ENCODE measurements at regions not wholly inside any gene's neighbourhood (a gene's known extent, or its start where the extent isn't known, plus 50 kb on each side); places are given as distances from the start of the nearest gene placed in this dataset.
"Not testable (repeated sequence)": the region's sequence is repeated elsewhere in the genome, so short reads cannot be mapped to it uniquely, and the experiment has no call there.

DNA sequence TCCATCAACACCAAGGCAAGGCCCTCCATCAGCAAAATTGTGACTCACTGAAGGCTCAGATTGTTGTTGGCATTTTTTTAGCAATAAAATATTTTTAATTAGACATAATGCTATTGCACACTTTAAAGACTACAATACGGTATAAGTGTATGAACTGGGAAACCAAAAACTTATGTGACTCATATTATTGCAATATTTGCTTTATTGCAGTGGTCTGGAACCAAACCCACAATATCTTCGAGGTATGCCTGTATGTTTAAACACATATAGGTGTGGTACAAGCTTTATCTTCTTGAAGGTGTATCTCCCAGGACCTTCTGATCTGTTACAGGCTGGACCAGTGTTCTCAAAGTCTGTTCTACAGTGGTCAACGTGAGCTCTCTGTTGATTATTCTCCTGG is 142.3 kb upstream of the FNDC3A start:
- no peaks in the 10 kb centered on the region for H3K9me3 ChIP-seq
- H3K4me1 ChIP-seq: peaks cover 0 to 6% (median 0%) of the 10 kb centered on the region in 4 donors
- no peak overlapping the region for H3K4me3 ChIP-seq
- no peak for TF ChIP-seq POLR2A (IDR thresholded peaks at IDR 0.05)
- TF ChIP-seq, protein P1, sequence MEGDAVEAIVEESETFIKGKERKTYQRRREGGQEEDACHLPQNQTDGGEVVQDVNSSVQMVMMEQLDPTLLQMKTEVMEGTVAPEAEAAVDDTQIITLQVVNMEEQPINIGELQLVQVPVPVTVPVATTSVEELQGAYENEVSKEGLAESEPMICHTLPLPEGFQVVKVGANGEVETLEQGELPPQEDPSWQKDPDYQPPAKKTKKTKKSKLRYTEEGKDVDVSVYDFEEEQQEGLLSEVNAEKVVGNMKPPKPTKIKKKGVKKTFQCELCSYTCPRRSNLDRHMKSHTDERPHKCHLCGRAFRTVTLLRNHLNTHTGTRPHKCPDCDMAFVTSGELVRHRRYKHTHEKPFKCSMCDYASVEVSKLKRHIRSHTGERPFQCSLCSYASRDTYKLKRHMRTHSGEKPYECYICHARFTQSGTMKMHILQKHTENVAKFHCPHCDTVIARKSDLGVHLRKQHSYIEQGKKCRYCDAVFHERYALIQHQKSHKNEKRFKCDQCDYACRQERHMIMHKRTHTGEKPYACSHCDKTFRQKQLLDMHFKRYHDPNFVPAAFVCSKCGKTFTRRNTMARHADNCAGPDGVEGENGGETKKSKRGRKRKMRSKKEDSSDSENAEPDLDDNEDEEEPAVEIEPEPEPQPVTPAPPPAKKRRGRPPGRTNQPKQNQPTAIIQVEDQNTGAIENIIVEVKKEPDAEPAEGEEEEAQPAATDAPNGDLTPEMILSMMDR (IDR thresholded peaks at IDR 0.05): no peak
- no peaks in the 10 kb centered on the region for H3K27me3 ChIP-seq
- no peaks in the 10 kb centered on the region for H3K36me3 ChIP-seq
- H3K27ac ChIP-seq: no peak overlapping the region
- no peak for DNase-seq

GRCh38 chr13:48835326-48835725 is 140.4 kb upstream of the FNDC3A start:
- not testable (repeated sequence) for H3K9me3 ChIP-seq, H3K36me3 ChIP-seq, H3K27ac ChIP-seq, H3K4me1 ChIP-seq, H3K27me3 ChIP-seq, H3K4me3 ChIP-seq, DNase-seq

DNA sequence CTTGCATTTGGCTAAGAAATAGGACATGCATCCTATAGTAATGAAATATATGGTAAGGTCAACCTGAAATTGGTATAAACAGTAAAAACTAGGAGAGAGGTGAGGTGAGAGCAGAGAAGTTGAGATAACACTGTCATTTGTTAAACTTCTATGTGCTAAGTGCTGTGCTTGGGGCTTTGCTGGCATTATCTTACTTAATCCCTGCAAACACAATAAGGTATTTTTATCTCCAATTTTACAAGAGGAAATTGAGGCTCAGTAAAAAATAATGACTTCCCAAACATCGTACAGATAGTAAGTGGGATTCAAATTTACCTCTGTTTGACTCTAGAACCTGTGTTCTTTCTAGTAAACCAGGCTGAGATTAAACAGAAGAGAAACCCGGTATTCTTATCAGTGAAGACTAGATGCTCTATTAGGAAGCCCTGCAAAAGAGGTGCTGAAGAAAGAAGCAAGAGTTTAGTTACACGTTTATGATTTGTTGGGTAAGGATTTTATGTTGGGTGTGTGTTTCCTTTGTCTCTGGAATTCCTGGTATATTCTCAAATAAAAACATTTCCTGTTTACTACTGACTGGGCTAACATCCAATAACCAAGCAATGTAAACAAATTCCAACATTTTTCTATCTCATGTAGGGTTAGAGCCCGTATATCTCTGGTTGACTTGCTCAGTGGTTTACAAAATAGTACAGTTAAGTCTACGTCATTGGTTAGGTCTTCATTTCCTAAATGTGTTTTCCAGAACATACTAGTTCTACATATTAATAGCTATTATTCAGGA is 137.3 kb upstream of the FNDC3A start:
- Histone ChIP-seq H3K4me1 (no peaks in the 10 kb centered on the region), H3K27ac (no peak overlapping the region), H3K9me3 (no peaks in the 10 kb centered on the region), H3K4me3 (no peak overlapping the region), H3K27me3 (no peaks in the 10 kb centered on the region), H3K36me3 (no peaks in the 10 kb centered on the region)
- no peak for TF ChIP-seq POLR2A (IDR thresholded peaks at IDR 0.05)
- TF ChIP-seq, protein P1 (IDR thresholded peaks at IDR 0.05): no peak
- no peak for DNase-seq

- no peak overlapping the region for H3K27ac ChIP-seq
- DNase-seq: no peak
Measured at GRCh38 chr13:48839171-48839570, 136.5 kb upstream of the FNDC3A start.

GRCh38 chr13:48840366-48840765 is 135.3 kb upstream of the FNDC3A start:
- DNase-seq: no peak
- Histone ChIP-seq H3K4me1 (no peaks in the 10 kb centered on the region), H3K27ac (no peak overlapping the region), H3K9me3 (no peaks in the 10 kb centered on the region), H3K4me3 (no peak overlapping the region), H3K36me3 (no peaks in the 10 kb centered on the region), H3K27me3 (no peaks in the 10 kb centered on the region)
- TF ChIP-seq, protein P1 (IDR thresholded peaks at IDR 0.05): no peak
- no peak for TF ChIP-seq POLR2A (IDR thresholded peaks at IDR 0.05)

More at GRCh38 chr13:48839171-48839570, 136.5 kb upstream of the FNDC3A start:
- Histone ChIP-seq H3K4me1 (no peaks in the 10 kb centered on the region), H3K9me3 (no peaks in the 10 kb centered on the region), H3K4me3 (no peak overlapping the region), H3K27me3 (no peaks in the 10 kb centered on the region), H3K36me3 (no peaks in the 10 kb centered on the region)
- no peak for TF ChIP-seq POLR2A (IDR thresholded peaks at IDR 0.05)
- TF ChIP-seq, protein P1 (IDR thresholded peaks at IDR 0.05): no peak

DNA sequence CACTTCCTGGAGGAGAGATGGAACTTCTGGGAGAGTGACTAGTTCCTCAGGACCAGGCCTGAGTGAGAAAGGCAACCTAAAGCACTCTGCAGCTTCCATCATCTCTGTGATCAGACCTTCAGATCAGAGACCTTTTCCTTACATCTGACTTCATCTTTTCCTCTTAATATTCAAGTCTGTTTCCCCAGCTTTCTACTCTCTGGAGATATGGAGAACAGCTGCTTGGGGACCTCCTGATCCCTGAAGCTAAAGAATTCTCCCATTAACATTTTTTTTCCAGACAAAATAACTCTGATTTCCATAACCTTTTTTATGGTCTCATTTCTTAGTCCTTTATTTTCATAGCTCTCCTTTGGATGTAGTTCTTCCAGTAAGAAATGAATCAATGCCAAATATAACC is 133.4 kb upstream of the FNDC3A start:
- TF ChIP-seq, protein P1 (IDR thresholded peaks at IDR 0.05): no peak
- TF ChIP-seq POLR2A (IDR thresholded peaks at IDR 0.05): no peak
- no peak overlapping the region for H3K4me3 ChIP-seq
- no peak overlapping the region for H3K27ac ChIP-seq
- no peaks in the 10 kb centered on the region for H3K9me3 ChIP-seq
- no peaks in the 10 kb centered on the region for H3K36me3 ChIP-seq
- H3K27me3 ChIP-seq: no peaks in the 10 kb centered on the region
- no peak for DNase-seq
- no peaks in the 10 kb centered on the region for H3K4me1 ChIP-seq

All from Peyer's patch (tissue), 4 donors.